CD4-positive, CD25-positive, alpha-beta regulatory T cell (primary cell): ENCODE measurements at regions not wholly inside any gene's neighbourhood (a gene's known extent, or its start where the extent isn't known, plus 50 kb on each side); places are given as distances from the start of the nearest gene placed in this dataset.

Source experiments
- ATAC-seq, 2 donors: fragments of 150-1000 bp; cut with Tn5 transposase; one replicate each; pipeline ENCODE4 v1.10.0; 2021; ENCODE audit warnings: low read depth in 2 of 2, moderate number of reproducible peaks in 2 of 2, moderate library complexity in 1 of 2
- DNase-seq, 3 donors: peaks; one replicate each; pipeline versions ENCODE4 v3.0.0 to v3.0.0-alpha.2; 2012 to 2022; ENCODE audit warnings: mixed read lengths in 1 of 3
- H3K27ac ChIP-seq: one replicate; pipeline ENCODE4 v1.7.0; 2013; ENCODE audit warnings: mild to moderate bottlenecking, low read length; ENCODE audit not compliant: insufficient read depth, poor library complexity, severe bottlenecking
- H3K27me3 ChIP-seq: one replicate; pipeline ENCODE4 v1.7.0; 2013; ENCODE audit warnings: low read length; ENCODE audit not compliant: control insufficient read depth, insufficient read depth
- H3K36me3 ChIP-seq: one replicate; pipeline ENCODE4 v1.7.0; 2013; ENCODE audit warnings: mild to moderate bottlenecking, low read length, moderate library complexity; ENCODE audit not compliant: control insufficient read depth, insufficient read depth
- H3K4me1 ChIP-seq: 2 replicates; pipeline ENCODE4 v1.7.0; 2013; ENCODE audit warnings: mild to moderate bottlenecking, low read length; ENCODE audit not compliant: insufficient read depth, control insufficient read depth, poor library complexity, severe bottlenecking
- H3K4me3 ChIP-seq: one replicate; pipeline ENCODE4 v1.7.0; 2013; ENCODE audit warnings: low read depth, mild to moderate bottlenecking, low read length, moderate library complexity
- H3K9me3 ChIP-seq, 2 experiments: 1 replicate in 1 of 2; 2 replicates in 1 of 2; pipeline ENCODE4 v1.7.0; 2013; ENCODE audit warnings: low read length in 2 of 2, mild to moderate bottlenecking in 1 of 2, moderate library complexity in 1 of 2; ENCODE audit not compliant: control insufficient read depth in 2 of 2
- H3K27ac Mint-ChIP-seq, 3 donors: one replicate each; pipeline ENCODE4 v1.8.0; 2020 to 2022; ENCODE audit warnings: mild to moderate bottlenecking in 3 of 3, mixed read lengths in 3 of 3, moderate library complexity in 2 of 3
- H3K27me3 Mint-ChIP-seq: one replicate; pipeline ENCODE4 v1.8.0; 2022; ENCODE audit warnings: mild to moderate bottlenecking, mixed read lengths
- H3K36me3 Mint-ChIP-seq: one replicate; pipeline ENCODE4 v1.8.0; 2020; ENCODE audit warnings: mixed read lengths
- H3K4me1 Mint-ChIP-seq, 4 donors: one replicate each; pipeline ENCODE4 v1.8.0; 2020 to 2022; ENCODE audit warnings: mixed read lengths in 4 of 4, mild to moderate bottlenecking in 1 of 4
- H3K4me3 Mint-ChIP-seq, 4 donors: one replicate each; pipeline ENCODE4 v1.8.0; 2020 to 2022; ENCODE audit warnings: mild to moderate bottlenecking in 4 of 4, mixed read lengths in 4 of 4, moderate library complexity in 3 of 4
- H3K9me3 Mint-ChIP-seq, 7 donors: one replicate each; pipeline ENCODE4 v1.8.0; 2020 to 2022; ENCODE audit warnings: mixed read lengths in 7 of 7, mild to moderate bottlenecking in 3 of 7, moderate library complexity in 2 of 7

GRCh38 chr1:4960336-4960735 is 305.9 kb downstream of the AJAP1 start:
- Histone ChIP-seq H3K27me3 (no peaks in the 10 kb centered on the region), H3K4me3 (no peak overlapping the region), H3K27ac (no peak overlapping the region), H3K36me3 (no peaks in the 10 kb centered on the region), H3K9me3 (no peaks in the 10 kb centered on the region), H3K4me1 (no peaks in the 10 kb centered on the region)
- H3K36me3 Mint-ChIP-seq: no peaks in the 10 kb centered on the region
- ATAC-seq: no peak
- peaks cover 0 to 7% (median 0%) of the 10 kb centered on the region in 7 donors for H3K9me3 Mint-ChIP-seq
- no peaks in the 10 kb centered on the region for H3K4me1 Mint-ChIP-seq
- H3K27ac Mint-ChIP-seq: no peak overlapping the region
- no peak overlapping the region for H3K4me3 Mint-ChIP-seq
- H3K27me3 Mint-ChIP-seq: peaks cover 5% of the 10 kb centered on the region
- DNase-seq: no peak

- peaks cover 0 to 8% (median 2%) of the 10 kb centered on the region in 7 donors for H3K9me3 Mint-ChIP-seq
- peaks cover 5% of the 10 kb centered on the region for H3K27me3 Mint-ChIP-seq
- no peak overlapping the region for H3K4me3 Mint-ChIP-seq
- H3K27ac Mint-ChIP-seq: no peak overlapping the region
- no peaks in the 10 kb centered on the region for H3K4me1 Mint-ChIP-seq
- Histone ChIP-seq H3K27me3 (no peaks in the 10 kb centered on the region), H3K4me1 (no peaks in the 10 kb centered on the region), H3K9me3 (peaks cover under 1 to 5% of the 10 kb centered on the region in 2 experiments), H3K4me3 (no peak overlapping the region), H3K36me3 (no peaks in the 10 kb centered on the region), H3K27ac (no peak overlapping the region)
- DNase-seq: no peak
- ATAC-seq: no peak
- H3K36me3 Mint-ChIP-seq: no peaks in the 10 kb centered on the region
These were observed 304.8 kb downstream of the AJAP1 start for GRCh38 chr1:4959216-4959615.

GRCh38 chr1:4957027-4957426 is 302.6 kb downstream of the AJAP1 start:
- peaks cover 5% of the 10 kb centered on the region for H3K27me3 Mint-ChIP-seq
- no peak overlapping the region for H3K27ac ChIP-seq
- peaks cover 3 to 5% of the 10 kb centered on the region in 2 experiments for H3K9me3 ChIP-seq
- H3K27ac Mint-ChIP-seq: no peak overlapping the region
- H3K4me3 Mint-ChIP-seq: no peak overlapping the region
- no peaks in the 10 kb centered on the region for H3K36me3 Mint-ChIP-seq
- H3K36me3 ChIP-seq: no peaks in the 10 kb centered on the region
- H3K4me3 ChIP-seq: no peak overlapping the region
- peaks cover 0 to 14% (median 7%) of the 10 kb centered on the region in 7 donors for H3K9me3 Mint-ChIP-seq
- DNase-seq (no peak), ATAC-seq (no peak)
- no peaks in the 10 kb centered on the region for H3K27me3 ChIP-seq
- H3K4me1 Mint-ChIP-seq: no peaks in the 10 kb centered on the region
- no peaks in the 10 kb centered on the region for H3K4me1 ChIP-seq

- no peak overlapping the region for H3K4me3 Mint-ChIP-seq
- H3K9me3 Mint-ChIP-seq: peaks cover 0 to 14% (median 7%) of the 10 kb centered on the region in 7 donors
These were observed 300.0 kb downstream of the AJAP1 start for GRCh38 chr1:4954392-4954791.

DNA sequence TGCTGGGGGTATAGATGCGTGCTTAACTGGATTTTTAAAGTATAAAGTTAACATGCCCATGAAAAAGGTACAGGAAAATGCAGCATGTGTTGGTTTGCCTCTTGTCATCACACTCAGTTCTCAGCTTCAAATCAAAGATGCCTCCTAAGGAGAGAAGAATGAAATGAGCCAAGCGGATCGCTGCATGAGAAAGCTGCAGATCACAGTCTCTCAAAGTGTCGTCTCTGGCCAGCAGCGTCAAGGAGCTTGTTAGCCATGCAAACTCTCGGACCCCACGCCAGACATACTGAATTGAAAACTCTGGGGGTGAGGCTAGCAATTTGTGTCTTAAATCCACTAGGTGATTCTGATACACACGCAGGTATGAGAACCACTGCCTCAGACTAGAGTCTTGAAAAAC is 297.2 kb downstream of the AJAP1 start:
- no peaks in the 10 kb centered on the region for H3K27me3 ChIP-seq
- Mint-ChIP-seq H3K27ac (no peak overlapping the region), H3K9me3 (peaks cover 0 to 14% (median 8%) of the 10 kb centered on the region in 7 donors)

More at GRCh38 chr1:4954392-4954791, 300.0 kb downstream of the AJAP1 start:
- no peak for DNase-seq
- H3K36me3 Mint-ChIP-seq: no peaks in the 10 kb centered on the region
- Histone ChIP-seq H3K27me3 (no peaks in the 10 kb centered on the region), H3K4me1 (no peaks in the 10 kb centered on the region), H3K27ac (no peak overlapping the region), H3K4me3 (no peak overlapping the region), H3K36me3 (no peaks in the 10 kb centered on the region), H3K9me3 (peaks cover 3 to 5% of the 10 kb centered on the region in 2 experiments)
- no peaks in the 10 kb centered on the region for H3K4me1 Mint-ChIP-seq
- no peak overlapping the region for H3K27ac Mint-ChIP-seq
- no peak for ATAC-seq
- H3K27me3 Mint-ChIP-seq: peaks cover 2% of the 10 kb centered on the region

DNA sequence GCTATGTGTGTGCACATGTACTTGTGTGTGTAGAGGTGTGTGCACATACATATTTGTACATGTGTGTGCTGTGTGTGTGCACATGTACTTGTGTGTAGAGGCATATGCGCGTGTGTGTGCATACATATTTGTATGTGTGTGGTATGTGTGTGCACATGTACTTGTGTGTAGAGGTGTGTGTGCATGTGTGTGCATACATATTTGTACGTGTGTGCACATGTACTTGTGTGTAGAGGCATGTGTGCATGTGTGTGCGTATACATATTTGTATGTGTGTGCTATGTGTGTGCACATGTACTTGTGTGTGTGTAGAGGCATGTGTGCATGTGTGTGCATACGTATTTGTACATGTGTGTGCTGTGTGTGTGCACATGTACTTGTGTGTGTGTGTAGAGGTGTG is 291.9 kb downstream of the AJAP1 start:
- H3K4me1 Mint-ChIP-seq: peaks cover 0 to 1% (median 0%) of the 10 kb centered on the region in 4 donors
- Histone ChIP-seq H3K4me1 (no peaks in the 10 kb centered on the region), H3K4me3 (no peak overlapping the region), H3K9me3 (no peaks in the 10 kb centered on the region), H3K36me3 (no peaks in the 10 kb centered on the region), H3K27ac (no peak overlapping the region), H3K27me3 (no peaks in the 10 kb centered on the region)
- ATAC-seq (no peak), DNase-seq (no peak)
- no peak overlapping the region for H3K27ac Mint-ChIP-seq
- no peaks in the 10 kb centered on the region for H3K27me3 Mint-ChIP-seq
- H3K4me3 Mint-ChIP-seq: no peak overlapping the region
- no peaks in the 10 kb centered on the region for H3K36me3 Mint-ChIP-seq
- H3K9me3 Mint-ChIP-seq: peaks cover 0 to 11% (median 3%) of the 10 kb centered on the region in 7 donors

More for the DNA sequence above, 297.2 kb downstream of the AJAP1 start:
- no peak overlapping the region for H3K4me3 ChIP-seq
- H3K4me1 ChIP-seq: no peaks in the 10 kb centered on the region
- no peak for ATAC-seq
- H3K36me3 ChIP-seq: no peaks in the 10 kb centered on the region
- peaks cover 3 to 5% of the 10 kb centered on the region in 2 experiments for H3K9me3 ChIP-seq
- no peak overlapping the region for H3K4me3 Mint-ChIP-seq
- no peaks in the 10 kb centered on the region for H3K27me3 Mint-ChIP-seq
- no peaks in the 10 kb centered on the region for H3K36me3 Mint-ChIP-seq
- no peak for DNase-seq
- no peak overlapping the region for H3K27ac ChIP-seq
- H3K4me1 Mint-ChIP-seq: no peaks in the 10 kb centered on the region

DNA sequence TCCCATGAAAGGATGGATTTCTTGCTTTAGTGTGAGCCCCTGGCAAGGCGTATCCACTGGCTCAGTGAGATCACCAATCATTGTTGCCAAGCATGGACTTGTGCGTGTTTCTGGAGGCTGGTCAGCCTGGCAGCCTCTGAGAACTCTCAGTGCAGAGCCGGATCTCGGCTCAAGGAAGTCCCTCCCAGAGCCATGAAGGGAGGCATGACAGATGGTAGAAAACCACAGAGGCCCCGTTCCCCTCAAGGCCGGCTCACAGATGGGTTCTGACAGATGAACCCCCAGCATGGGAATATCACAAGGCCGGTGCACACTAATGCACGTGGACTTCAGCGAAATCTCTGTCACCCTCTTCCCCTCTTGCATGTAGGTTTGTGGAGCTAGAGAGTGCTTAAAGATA is 290.5 kb downstream of the AJAP1 start:
- no peaks in the 10 kb centered on the region for H3K4me1 ChIP-seq
- H3K9me3 Mint-ChIP-seq: peaks cover 0 to 9% (median 5%) of the 10 kb centered on the region in 7 donors
- DNase-seq: no peak
- H3K36me3 Mint-ChIP-seq: no peaks in the 10 kb centered on the region
- H3K27me3 ChIP-seq: no peaks in the 10 kb centered on the region
- no peak for ATAC-seq
- no peaks in the 10 kb centered on the region for H3K36me3 ChIP-seq
- H3K9me3 ChIP-seq: no peaks in the 10 kb centered on the region
- H3K27me3 Mint-ChIP-seq: no peaks in the 10 kb centered on the region
- no peak overlapping the region for H3K4me3 Mint-ChIP-seq
- H3K4me1 Mint-ChIP-seq: peaks cover 0 to 1% (median 0%) of the 10 kb centered on the region in 4 donors
- H3K27ac ChIP-seq: no peak overlapping the region
- no peak overlapping the region for H3K27ac Mint-ChIP-seq
- no peak overlapping the region for H3K4me3 ChIP-seq

DNA sequence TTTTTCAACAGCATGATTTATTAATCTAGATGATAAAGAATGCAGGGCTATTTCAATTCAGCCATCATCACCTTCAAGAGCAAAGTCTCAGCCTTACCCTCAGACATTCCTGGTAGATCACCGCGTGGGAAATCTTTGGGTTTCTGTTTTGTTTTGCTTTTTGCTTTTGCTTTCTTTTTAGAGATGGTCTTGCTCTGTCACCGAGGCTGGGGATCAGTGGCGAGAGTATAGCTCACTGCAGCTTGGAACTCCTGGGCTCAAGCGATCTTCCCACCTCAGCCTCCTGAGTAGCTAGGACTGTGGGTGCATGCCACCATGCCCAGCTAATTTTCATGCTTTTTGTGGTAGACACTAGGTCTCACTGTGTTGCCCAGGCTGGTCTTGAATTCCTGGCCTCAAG is 289.7 kb downstream of the AJAP1 start:
- Histone ChIP-seq H3K4me3 (no peak overlapping the region), H3K4me1 (no peaks in the 10 kb centered on the region), H3K27ac (no peak overlapping the region), H3K9me3 (peaks cover 0 to 4% of the 10 kb centered on the region in 2 experiments), H3K27me3 (no peaks in the 10 kb centered on the region), H3K36me3 (no peaks in the 10 kb centered on the region)
- DNase-seq (no peak), ATAC-seq (no peak)
- Mint-ChIP-seq H3K27ac (no peak overlapping the region), H3K9me3 (peaks cover 0 to 13% (median 8%) of the 10 kb centered on the region in 7 donors), H3K4me1 (peaks cover 0 to 1% (median 0%) of the 10 kb centered on the region in 4 donors), H3K4me3 (no peak overlapping the region), H3K27me3 (no peaks in the 10 kb centered on the region), H3K36me3 (no peaks in the 10 kb centered on the region)
